CD4-positive, CD25-positive, alpha-beta regulatory T cell (primary cell): ENCODE measurements at regions not wholly inside any gene's neighbourhood (a gene's known extent, or its start where the extent isn't known, plus 50 kb on each side); places are given as distances from the start of the nearest gene placed in this dataset.
"Not testable (repeated sequence)": the region's sequence is repeated elsewhere in the genome, so short reads cannot be mapped to it uniquely, and the experiment has no call there.

Experiments used
- ATAC-seq, 2 donors: fragments of 150-1000 bp; cut with Tn5 transposase; one replicate each; pipeline ENCODE4 v1.10.0; 2021; ENCODE audit warnings: low read depth in 2 of 2, moderate number of reproducible peaks in 2 of 2, moderate library complexity in 1 of 2
- DNase-seq, 3 donors: peaks; one replicate each; pipeline versions ENCODE4 v3.0.0 to v3.0.0-alpha.2; 2012 to 2022; ENCODE audit warnings: mixed read lengths in 1 of 3
- H3K27ac ChIP-seq: one replicate; pipeline ENCODE4 v1.7.0; 2013; ENCODE audit warnings: mild to moderate bottlenecking, low read length; ENCODE audit not compliant: insufficient read depth, poor library complexity, severe bottlenecking
- H3K27me3 ChIP-seq: one replicate; pipeline ENCODE4 v1.7.0; 2013; ENCODE audit warnings: low read length; ENCODE audit not compliant: control insufficient read depth, insufficient read depth
- H3K36me3 ChIP-seq: one replicate; pipeline ENCODE4 v1.7.0; 2013; ENCODE audit warnings: mild to moderate bottlenecking, low read length, moderate library complexity; ENCODE audit not compliant: control insufficient read depth, insufficient read depth
- H3K4me1 ChIP-seq: 2 replicates; pipeline ENCODE4 v1.7.0; 2013; ENCODE audit warnings: mild to moderate bottlenecking, low read length; ENCODE audit not compliant: insufficient read depth, control insufficient read depth, poor library complexity, severe bottlenecking
- H3K4me3 ChIP-seq: one replicate; pipeline ENCODE4 v1.7.0; 2013; ENCODE audit warnings: low read depth, mild to moderate bottlenecking, low read length, moderate library complexity
- H3K9me3 ChIP-seq, 2 experiments: 1 replicate in 1 of 2; 2 replicates in 1 of 2; pipeline ENCODE4 v1.7.0; 2013; ENCODE audit warnings: low read length in 2 of 2, mild to moderate bottlenecking in 1 of 2, moderate library complexity in 1 of 2; ENCODE audit not compliant: control insufficient read depth in 2 of 2
- H3K27ac Mint-ChIP-seq, 3 donors: one replicate each; pipeline ENCODE4 v1.8.0; 2020 to 2022; ENCODE audit warnings: mild to moderate bottlenecking in 3 of 3, mixed read lengths in 3 of 3, moderate library complexity in 2 of 3
- H3K27me3 Mint-ChIP-seq: one replicate; pipeline ENCODE4 v1.8.0; 2022; ENCODE audit warnings: mild to moderate bottlenecking, mixed read lengths
- H3K36me3 Mint-ChIP-seq: one replicate; pipeline ENCODE4 v1.8.0; 2020; ENCODE audit warnings: mixed read lengths
- H3K4me1 Mint-ChIP-seq, 4 donors: one replicate each; pipeline ENCODE4 v1.8.0; 2020 to 2022; ENCODE audit warnings: mixed read lengths in 4 of 4, mild to moderate bottlenecking in 1 of 4
- H3K4me3 Mint-ChIP-seq, 4 donors: one replicate each; pipeline ENCODE4 v1.8.0; 2020 to 2022; ENCODE audit warnings: mild to moderate bottlenecking in 4 of 4, mixed read lengths in 4 of 4, moderate library complexity in 3 of 4
- H3K9me3 Mint-ChIP-seq, 7 donors: one replicate each; pipeline ENCODE4 v1.8.0; 2020 to 2022; ENCODE audit warnings: mixed read lengths in 7 of 7, mild to moderate bottlenecking in 3 of 7, moderate library complexity in 2 of 7

DNA sequence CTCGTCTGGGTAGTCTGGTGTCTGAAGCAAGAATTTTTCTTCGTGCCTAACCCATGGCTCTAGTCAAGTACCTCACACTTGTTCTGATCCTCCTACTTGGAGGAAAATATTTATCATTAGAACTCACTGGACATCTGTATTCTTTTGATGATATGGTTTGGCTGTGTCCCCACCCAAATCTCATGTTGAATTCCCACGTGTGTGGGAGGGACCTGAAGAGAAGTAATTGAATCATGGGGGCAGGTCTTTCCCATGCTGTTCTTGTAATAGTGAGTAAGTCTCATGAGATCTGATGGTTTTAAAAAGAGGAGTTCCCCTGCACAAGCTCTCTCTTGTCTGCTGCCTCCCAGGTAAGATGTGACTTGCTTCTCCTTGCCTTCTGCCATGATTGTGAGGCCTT, 137.7 kb upstream of the TSC22D2 start:
- H3K36me3 ChIP-seq, H3K9me3 ChIP-seq, H3K4me3 Mint-ChIP-seq, H3K27me3 ChIP-seq, H3K4me3 ChIP-seq, H3K9me3 Mint-ChIP-seq, ATAC-seq, H3K4me1 Mint-ChIP-seq, H3K27ac Mint-ChIP-seq, H3K4me1 ChIP-seq, DNase-seq, H3K36me3 Mint-ChIP-seq, H3K27ac ChIP-seq: not testable (repeated sequence)
- peaks cover 23% of the 10 kb centered on the region for H3K27me3 Mint-ChIP-seq

DNA sequence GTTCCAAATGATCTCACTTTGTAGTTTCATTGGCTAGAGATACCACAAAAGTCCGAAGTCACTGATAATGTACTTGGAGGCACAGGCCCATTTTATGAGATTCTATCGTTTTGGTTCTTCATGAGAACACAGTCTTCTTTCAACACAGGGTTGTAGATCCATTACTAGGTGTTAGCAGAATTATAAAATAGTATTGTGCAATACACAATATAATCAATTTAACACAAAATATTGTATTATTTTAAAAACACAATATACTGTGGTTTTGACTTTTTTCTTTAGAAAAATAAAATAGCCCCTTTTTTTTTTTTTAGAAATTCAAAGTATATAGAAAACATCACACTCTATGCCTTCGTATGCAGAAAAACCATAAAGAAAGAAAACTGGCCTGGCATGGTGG, 138.6 kb upstream of the TSC22D2 start:
- Histone ChIP-seq H3K27ac (no peak overlapping the region), H3K36me3 (no peaks in the 10 kb centered on the region), H3K4me3 (no peak overlapping the region), H3K4me1 (no peaks in the 10 kb centered on the region), H3K9me3 (no peaks in the 10 kb centered on the region), H3K27me3 (peaks cover 5% of the 10 kb centered on the region)
- Mint-ChIP-seq H3K4me1 (no peaks in the 10 kb centered on the region), H3K27me3 (peaks cover 25% of the 10 kb centered on the region), H3K36me3 (no peaks in the 10 kb centered on the region), H3K27ac (no peak overlapping the region), H3K4me3 (no peak overlapping the region), H3K9me3 (peaks cover 0 to 1% (median 0%) of the 10 kb centered on the region in 7 donors)
- ATAC-seq (no peak), DNase-seq (no peak)

DNA sequence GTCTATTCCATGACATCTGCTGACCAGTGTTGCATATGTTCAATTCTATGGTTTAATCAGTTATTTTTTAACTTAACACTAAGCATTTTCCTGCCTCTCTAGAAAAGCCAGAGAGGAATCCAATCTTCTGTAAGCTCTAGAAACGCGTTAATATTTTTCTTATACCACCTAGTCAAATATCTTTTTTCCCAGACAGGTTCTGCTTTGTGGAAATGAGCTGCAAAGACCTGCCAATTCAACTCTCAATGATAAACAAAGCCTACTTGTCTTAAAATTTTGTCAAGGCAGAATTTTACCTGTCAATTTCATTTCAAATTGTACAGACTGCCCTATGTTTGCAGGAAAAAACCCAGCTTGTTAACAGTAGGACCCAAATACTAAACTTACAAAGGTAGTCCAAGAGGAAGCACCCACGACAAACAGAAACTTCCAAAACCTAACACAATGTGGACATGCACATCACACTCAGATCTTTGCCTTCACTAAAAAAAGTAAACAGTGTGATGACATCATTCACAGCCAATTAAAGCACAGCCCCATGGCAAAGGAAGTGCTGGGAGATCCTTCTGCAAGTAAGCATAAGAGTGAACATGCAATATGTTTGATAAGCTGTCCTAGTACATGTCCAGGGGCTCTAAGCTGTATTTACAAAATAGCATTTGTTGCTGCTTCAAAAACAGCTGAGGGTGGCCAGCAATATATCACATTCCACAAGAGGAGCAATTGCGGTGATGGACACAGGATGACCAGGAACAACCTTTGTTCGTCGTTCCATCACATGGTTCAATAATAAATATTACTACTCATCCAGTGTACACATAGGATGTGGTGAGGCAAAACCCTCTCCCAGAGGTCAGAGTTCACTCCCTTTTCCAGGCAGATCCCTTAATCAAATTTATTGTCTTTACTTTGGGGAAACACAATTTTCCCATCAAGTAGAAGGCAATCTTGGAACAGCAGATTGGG, 139.4 kb upstream of the TSC22D2 start:
- Mint-ChIP-seq H3K27me3 (peaks cover 26% of the 10 kb centered on the region), H3K9me3 (peaks cover 0 to 1% (median 0%) of the 10 kb centered on the region in 7 donors), H3K27ac (no peak overlapping the region), H3K4me3 (no peak overlapping the region), H3K36me3 (no peaks in the 10 kb centered on the region), H3K4me1 (no peaks in the 10 kb centered on the region)
- no peaks in the 10 kb centered on the region for H3K36me3 ChIP-seq
- DNase-seq, result no peak
- H3K4me3 ChIP-seq, result no peak overlapping the region
- no peaks in the 10 kb centered on the region for H3K4me1 ChIP-seq
- no peak overlapping the region for H3K27ac ChIP-seq
- peaks cover 7% of the 10 kb centered on the region for H3K27me3 ChIP-seq
- no peaks in the 10 kb centered on the region for H3K9me3 ChIP-seq
- ATAC-seq, result no peak

DNA sequence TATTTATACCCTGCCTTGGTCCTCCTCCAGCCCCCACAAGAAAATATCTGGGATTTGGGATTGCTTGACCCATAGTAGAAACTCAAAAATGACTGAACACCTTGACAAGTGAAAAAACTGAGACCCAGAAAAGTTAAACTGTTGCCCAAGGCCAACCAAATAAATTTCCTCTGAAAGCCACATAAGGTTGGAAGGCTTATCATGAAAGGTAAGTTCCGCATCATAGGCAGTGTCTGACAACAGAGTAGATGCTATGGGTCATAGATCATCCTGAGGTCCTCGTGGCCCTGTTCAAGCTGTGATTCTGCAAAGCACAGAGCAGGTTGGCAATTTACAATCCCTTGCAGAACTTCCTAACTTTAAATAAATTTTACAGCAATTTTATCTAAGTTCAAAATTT, 140.8 kb upstream of the TSC22D2 start:
- Mint-ChIP-seq H3K27me3 (peaks cover 24% of the 10 kb centered on the region), H3K36me3 (no peaks in the 10 kb centered on the region), H3K4me1 (no peaks in the 10 kb centered on the region), H3K9me3 (peaks cover 0 to 1% (median 0%) of the 10 kb centered on the region in 7 donors), H3K27ac (no peak overlapping the region), H3K4me3 (no peak overlapping the region)
- Histone ChIP-seq H3K27me3 (peaks cover 10% of the 10 kb centered on the region), H3K27ac (no peak overlapping the region), H3K4me1 (no peaks in the 10 kb centered on the region), H3K36me3 (no peaks in the 10 kb centered on the region), H3K4me3 (no peak overlapping the region), H3K9me3 (no peaks in the 10 kb centered on the region)
- DNase-seq (no peak), ATAC-seq (no peak)

DNA sequence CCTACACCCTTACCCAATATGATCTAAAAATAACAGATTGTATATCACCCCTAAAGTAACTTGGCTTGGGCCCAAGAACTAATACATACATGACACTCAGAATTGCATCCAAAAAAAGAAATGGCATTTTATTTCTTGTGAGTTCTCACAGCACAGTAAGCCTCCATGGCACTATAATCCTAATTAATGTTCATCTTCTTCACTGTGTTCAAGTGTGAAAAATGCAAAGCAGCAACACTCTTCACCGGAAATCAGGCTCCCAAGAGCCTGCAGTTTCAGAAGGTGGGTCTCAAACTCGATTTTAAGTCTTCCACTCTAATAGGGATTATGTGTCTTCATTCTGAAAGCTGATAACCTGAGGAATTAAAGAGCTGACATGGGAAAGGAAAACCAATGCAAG, 142.8 kb upstream of the TSC22D2 start:
- no peaks in the 10 kb centered on the region for H3K36me3 ChIP-seq
- peaks cover 13% of the 10 kb centered on the region for H3K27me3 Mint-ChIP-seq
- no peak for DNase-seq
- no peaks in the 10 kb centered on the region for H3K36me3 Mint-ChIP-seq
- H3K9me3 ChIP-seq, result no peaks in the 10 kb centered on the region
- H3K27me3 ChIP-seq, result peaks cover 10% of the 10 kb centered on the region
- no peak overlapping the region for H3K4me3 ChIP-seq
- no peak overlapping the region for H3K4me3 Mint-ChIP-seq
- no peak overlapping the region for H3K27ac ChIP-seq
- H3K9me3 Mint-ChIP-seq, result peaks cover 0 to 1% (median 0%) of the 10 kb centered on the region in 7 donors
- no peaks in the 10 kb centered on the region for H3K4me1 ChIP-seq
- H3K27ac Mint-ChIP-seq, result no peak overlapping the region
- ATAC-seq, result no peak
- H3K4me1 Mint-ChIP-seq, result peaks cover 0 to 3% (median 0%) of the 10 kb centered on the region in 4 donors

DNA sequence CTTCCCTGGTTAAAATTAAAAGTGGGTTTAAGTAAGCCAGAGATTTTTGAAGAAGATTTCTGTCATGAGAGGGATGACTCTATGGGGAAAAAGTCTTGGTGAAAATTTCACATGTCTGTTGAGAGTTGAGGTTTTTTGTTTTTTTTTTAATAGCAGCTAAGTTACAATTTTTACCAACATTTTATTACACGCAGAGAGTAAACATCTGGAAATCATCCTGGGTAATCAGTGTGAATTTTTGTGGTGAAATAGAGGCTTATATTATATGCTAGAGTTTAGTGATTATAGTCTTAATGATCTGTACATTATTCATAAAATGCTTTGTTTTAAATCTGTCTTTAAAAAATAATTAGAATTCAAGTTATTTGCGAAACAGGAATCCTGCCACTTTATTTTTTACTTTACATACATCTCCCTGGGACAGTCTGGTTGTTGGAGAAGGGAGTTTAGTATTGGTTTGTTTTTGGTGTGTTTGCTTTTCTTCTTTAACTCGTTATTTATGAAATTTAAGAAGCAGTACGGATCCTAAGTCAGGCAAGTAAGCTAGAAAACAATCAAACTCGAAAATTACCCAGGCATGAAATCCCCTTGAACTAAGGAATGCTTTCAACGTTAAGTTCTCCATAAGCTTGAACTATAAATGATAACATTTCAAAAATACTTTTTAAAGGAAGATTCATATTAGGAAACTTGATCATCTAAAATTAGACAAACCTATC, 143.4 kb upstream of the TSC22D2 start:
- Mint-ChIP-seq H3K36me3 (no peaks in the 10 kb centered on the region), H3K27ac (no peak overlapping the region), H3K4me1 (peaks cover 0 to 3% (median 0%) of the 10 kb centered on the region in 4 donors), H3K9me3 (peaks cover 0 to 1% (median 0%) of the 10 kb centered on the region in 7 donors), H3K4me3 (no peak overlapping the region), H3K27me3 (peaks cover 13% of the 10 kb centered on the region)
- Histone ChIP-seq H3K36me3 (no peaks in the 10 kb centered on the region), H3K27me3 (peaks cover 12% of the 10 kb centered on the region), H3K4me1 (no peaks in the 10 kb centered on the region), H3K27ac (no peak overlapping the region), H3K4me3 (no peak overlapping the region), H3K9me3 (no peaks in the 10 kb centered on the region)
- ATAC-seq (no peak), DNase-seq (no peak)

DNA sequence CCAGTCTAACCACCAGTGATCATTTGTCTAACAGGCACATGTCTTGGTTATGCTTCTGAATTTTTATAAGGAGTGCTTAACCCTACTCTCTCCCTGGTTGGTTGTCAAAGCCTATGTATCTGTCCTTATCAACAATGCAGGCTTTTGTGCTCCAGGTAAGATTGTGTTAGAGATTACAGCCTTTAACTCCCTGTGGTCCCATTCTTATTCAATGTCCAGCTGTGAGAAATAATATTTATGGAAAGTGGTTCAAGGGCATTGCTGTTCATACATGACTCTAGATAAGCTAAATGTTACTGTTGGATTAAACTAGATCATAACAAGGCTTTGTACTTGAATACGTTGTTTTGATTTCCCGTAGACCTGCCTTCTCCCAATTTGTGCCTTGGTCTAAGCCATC, 146.1 kb upstream of the TSC22D2 start:
- peaks cover 12% of the 10 kb centered on the region for H3K27me3 ChIP-seq
- H3K9me3 ChIP-seq, result no peaks in the 10 kb centered on the region
- Mint-ChIP-seq H3K4me1 (peaks cover 0 to 3% (median 0%) of the 10 kb centered on the region in 4 donors), H3K27ac (no peak overlapping the region), H3K27me3 (peaks cover 13% of the 10 kb centered on the region), H3K9me3 (peaks cover 0 to 1% (median 0%) of the 10 kb centered on the region in 7 donors), H3K4me3 (no peak overlapping the region), H3K36me3 (no peaks in the 10 kb centered on the region)
- DNase-seq (no peak), ATAC-seq (no peak)
- H3K27ac ChIP-seq, result no peak overlapping the region
- no peaks in the 10 kb centered on the region for H3K36me3 ChIP-seq
- H3K4me3 ChIP-seq, result no peak overlapping the region
- H3K4me1 ChIP-seq, result no peaks in the 10 kb centered on the region
